ENCODE measurements at regions not wholly inside any gene's neighbourhood (a gene's known extent, or its start where the extent isn't known, plus 50 kb on each side); places are given as distances from the start of the nearest gene placed in this dataset.
"Not testable (repeated sequence)": the region's sequence is repeated elsewhere in the genome, so short reads cannot be mapped to it uniquely, and the experiment has no call there.

DNA sequence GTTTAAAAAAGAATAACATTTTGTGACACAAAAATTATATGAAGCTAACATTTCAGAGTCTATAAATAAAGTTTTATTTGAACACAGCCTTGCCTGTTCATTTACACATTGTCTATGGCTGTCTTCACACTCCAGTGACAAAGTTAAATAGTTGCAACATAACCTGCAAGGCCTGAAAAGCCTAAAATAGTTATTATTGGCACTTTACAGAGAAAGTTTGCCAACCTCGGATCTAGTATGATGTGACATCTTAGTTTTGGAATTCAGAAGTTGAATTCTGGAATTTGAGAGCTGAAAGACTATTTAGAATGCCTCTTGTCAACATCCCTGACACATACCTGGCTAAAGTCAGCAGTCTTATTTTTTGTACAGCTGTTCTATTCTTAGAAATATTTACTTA is 68.3 kb downstream of the DYRK2 start:
- DNase-seq (ENCODE audit: insufficient read length, low spot score) (no peak), FAIRE-seq (no peak)
- TF ChIP-seq TAF1 (IDR thresholded peaks at IDR 0.05; ENCODE audit: low read depth, low read length) (no peak), PAX5 (IDR thresholded peaks at IDR 0.05; ENCODE audit: insufficient read depth, low read length, severe bottlenecking) (no peak), POU2F2 (IDR thresholded peaks at IDR 0.05; ENCODE audit: low read depth, low read length) (no peak), SPI1 (IDR thresholded peaks at IDR 0.05; ENCODE audit: low read depth, low read length) (no peak), POLR2AphosphoS5 (IDR thresholded peaks at IDR 0.05; ENCODE audit: low read depth, low read length) (no peak)

DNA sequence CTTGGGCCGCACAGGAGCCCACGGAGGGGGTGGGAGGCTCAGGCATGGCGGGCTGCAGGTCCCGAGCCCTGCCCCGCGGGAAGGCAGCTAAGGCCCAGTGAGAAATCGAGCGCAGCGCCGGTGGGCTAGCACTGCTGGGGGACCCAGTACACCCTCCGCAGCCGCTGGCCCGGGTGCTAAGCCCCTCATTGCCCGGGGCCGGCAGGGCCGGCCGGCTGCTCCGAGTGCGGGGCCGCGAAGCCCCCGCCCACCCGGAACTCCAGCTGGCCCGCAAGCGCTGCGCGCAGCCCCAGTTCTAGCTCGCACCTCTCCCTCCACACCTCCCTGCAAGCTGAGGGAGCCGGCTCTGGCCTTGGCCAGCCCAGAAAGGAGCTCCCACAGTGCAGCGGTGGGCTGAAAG is 70.8 kb downstream of the DYRK2 start:
- not testable (repeated sequence) for FAIRE-seq; DNase-seq (ENCODE audit: insufficient read length, low spot score)

DNA sequence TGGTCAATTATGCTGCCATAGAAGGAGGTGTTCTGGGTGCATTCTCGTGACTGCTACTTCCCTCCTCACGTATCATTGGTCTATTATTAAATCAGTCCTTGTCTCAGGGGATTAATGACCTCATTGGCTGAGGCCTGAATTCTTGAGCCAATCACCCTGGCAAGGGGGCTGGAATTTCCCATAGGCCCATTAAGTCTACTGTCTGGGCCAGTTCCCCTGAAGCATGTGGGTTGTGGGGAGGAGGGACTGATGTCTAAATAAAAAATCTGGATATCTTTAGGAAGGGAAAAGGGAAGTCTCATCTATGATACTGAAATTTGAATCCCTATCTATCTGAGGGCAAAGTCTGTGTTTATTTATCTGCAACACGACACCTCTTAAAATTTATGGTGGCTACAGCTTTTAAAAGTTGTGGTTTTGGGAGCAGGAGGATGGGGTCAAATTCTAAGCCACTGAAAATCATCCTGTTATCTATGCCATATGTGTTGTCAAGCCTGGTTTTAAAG is 71.9 kb downstream of the DYRK2 start:
- no peak for FAIRE-seq
- no peak for TF ChIP-seq POU2F2 (IDR thresholded peaks at IDR 0.05; ENCODE audit: low read depth, low read length)
- no peak for DNase-seq (ENCODE audit: insufficient read length, low spot score)

DNA sequence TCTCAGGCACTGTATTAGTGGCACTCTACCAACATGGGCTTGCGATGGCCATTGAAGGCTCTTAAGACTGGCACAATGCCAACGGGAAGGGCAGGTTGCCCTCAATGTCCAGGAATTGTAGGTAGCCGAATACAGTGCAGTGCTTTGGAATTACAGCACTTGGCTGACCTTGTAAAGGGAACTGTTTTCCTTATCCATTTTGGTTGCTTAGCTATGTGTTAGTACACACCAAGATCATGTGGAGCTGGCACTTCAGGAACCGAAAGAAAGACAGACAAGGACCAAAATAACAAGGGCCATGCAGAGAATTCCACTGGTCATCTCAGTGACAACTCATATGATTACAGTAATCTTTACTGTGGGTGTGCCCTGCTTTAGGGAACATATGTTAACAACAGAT is 72.7 kb downstream of the DYRK2 start:
- DNase-seq (ENCODE audit: insufficient read length, low spot score) (no peak), FAIRE-seq (no peak)
- TF ChIP-seq PAX5 (IDR thresholded peaks at IDR 0.05; ENCODE audit: insufficient read depth, low read length, severe bottlenecking): no peak
- no peak for TF ChIP-seq SPI1 (IDR thresholded peaks at IDR 0.05; ENCODE audit: low read depth, low read length)
- no peak for TF ChIP-seq POLR2AphosphoS5 (IDR thresholded peaks at IDR 0.05; ENCODE audit: low read depth, low read length)
- no peak for TF ChIP-seq POU2F2 (IDR thresholded peaks at IDR 0.05; ENCODE audit: low read depth, low read length)
- TF ChIP-seq POLR2A (IDR thresholded peaks at IDR 0.05; ENCODE audit: low read depth, low read length): no peak
- no peak for TF ChIP-seq TAF1 (IDR thresholded peaks at IDR 0.05; ENCODE audit: low read depth, low read length)

DNA sequence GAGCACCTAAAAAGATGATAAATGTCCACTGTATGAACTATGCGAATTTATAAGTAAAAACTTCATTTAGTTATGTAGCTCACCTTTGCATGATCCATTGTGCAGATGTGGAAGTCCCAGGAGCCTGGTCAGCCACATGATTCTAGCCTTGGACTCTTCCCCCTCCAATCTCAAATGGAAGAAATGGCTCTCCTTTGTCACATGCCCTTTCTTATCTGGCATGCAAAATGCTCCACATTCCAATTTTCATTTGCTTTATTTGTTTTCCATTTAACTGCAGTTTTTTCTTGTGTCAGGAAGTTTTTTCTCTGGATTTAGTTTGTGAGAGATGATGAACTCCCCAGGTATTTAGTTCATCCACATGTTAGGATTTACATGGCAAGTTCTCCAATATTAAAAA is 73.8 kb downstream of the DYRK2 start:
- FAIRE-seq: no peak
- TF ChIP-seq PAX5 (IDR thresholded peaks at IDR 0.05; ENCODE audit: insufficient read depth, low read length, severe bottlenecking) (no peak), TAF1 (IDR thresholded peaks at IDR 0.05; ENCODE audit: low read depth, low read length) (no peak), POLR2A (IDR thresholded peaks at IDR 0.05; ENCODE audit: low read depth, low read length) (no peak), POU2F2 (IDR thresholded peaks at IDR 0.05; ENCODE audit: low read depth, low read length) (no peak), POLR2AphosphoS5 (IDR thresholded peaks at IDR 0.05; ENCODE audit: low read depth, low read length) (no peak), SPI1 (IDR thresholded peaks at IDR 0.05; ENCODE audit: low read depth, low read length) (no peak)
- no peak for DNase-seq (ENCODE audit: insufficient read length, low spot score)

DNA sequence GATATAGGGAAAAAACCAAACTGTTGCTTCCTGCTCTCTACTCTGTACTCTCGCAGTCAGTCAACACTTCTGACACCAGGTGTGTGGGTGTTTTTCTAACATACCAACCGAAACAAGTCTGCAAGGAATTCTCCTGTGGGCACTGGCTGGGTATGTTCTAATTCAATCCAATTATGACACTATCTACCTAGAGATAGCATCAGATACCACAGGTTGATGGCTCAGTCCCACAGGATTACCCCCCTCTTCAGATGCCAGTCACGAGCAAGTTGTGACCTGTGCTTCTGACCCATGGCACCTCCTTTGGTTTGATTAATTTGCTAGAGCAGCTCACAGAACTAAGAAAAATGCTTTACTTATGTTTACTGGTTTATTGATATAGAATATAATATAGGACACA is 78.3 kb downstream of the DYRK2 start:
- FAIRE-seq (no peak), DNase-seq (ENCODE audit: insufficient read length, low spot score) (no peak)
- TF ChIP-seq POLR2AphosphoS5 (IDR thresholded peaks at IDR 0.05; ENCODE audit: low read depth, low read length) (no peak), POU2F2 (IDR thresholded peaks at IDR 0.05; ENCODE audit: low read depth, low read length) (no peak), POLR2A (IDR thresholded peaks at IDR 0.05; ENCODE audit: low read depth, low read length) (no peak), TAF1 (IDR thresholded peaks at IDR 0.05; ENCODE audit: low read depth, low read length) (no peak), SPI1 (IDR thresholded peaks at IDR 0.05; ENCODE audit: low read depth, low read length) (no peak), PAX5 (IDR thresholded peaks at IDR 0.05; ENCODE audit: insufficient read depth, low read length, severe bottlenecking) (no peak)

DNA sequence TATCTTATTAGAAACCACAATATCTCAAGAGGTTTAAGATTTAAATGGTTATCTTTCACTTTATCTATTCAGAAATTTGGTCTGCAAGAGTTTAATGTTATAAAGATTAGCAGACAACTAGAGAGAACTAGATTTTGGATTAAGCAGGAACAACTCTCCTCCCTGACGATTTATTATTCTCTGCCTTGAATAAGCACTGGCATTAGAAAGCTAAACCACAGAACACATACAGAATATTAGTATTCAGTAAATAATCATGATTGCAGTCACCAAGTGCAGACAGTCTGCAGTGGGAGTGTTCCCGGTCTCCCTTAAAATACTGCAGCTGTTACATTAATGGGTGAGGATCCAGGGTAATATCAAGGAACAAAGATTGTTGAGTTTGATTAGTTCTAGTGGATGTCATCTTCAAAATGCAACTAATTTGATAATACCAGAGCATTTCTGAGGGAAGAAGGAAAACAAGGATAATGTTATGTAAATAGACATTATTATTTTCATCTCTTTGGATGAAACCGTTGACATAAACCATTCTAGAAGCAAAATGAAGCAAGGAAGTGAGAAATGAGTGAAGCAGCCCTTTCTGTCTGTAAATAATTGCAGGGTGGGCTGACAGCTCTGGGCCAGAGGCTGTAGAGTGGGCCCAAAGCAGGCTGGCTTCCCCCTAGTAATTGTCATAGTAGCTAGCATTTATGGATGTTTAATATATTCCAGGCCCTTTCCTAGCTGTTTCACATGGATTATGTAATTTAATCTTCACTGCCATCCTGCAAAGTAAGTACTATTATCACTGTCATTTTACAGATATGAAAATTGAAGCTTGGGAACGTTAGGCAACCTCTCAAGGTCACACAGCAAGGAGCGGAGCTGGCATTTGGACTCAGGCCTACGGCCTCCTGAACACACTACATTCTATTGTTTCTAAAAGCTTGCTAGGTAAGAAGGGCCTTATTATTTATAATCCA is 79.4 kb downstream of the DYRK2 start:
- TF ChIP-seq POLR2AphosphoS5 (IDR thresholded peaks at IDR 0.05; ENCODE audit: low read depth, low read length): no peak
- TF ChIP-seq SPI1 (IDR thresholded peaks at IDR 0.05; ENCODE audit: low read depth, low read length): no peak
- TF ChIP-seq POLR2A (IDR thresholded peaks at IDR 0.05; ENCODE audit: low read depth, low read length): no peak
- no peak for TF ChIP-seq PAX5 (IDR thresholded peaks at IDR 0.05; ENCODE audit: insufficient read depth, low read length, severe bottlenecking)
- no peak for TF ChIP-seq POU2F2 (IDR thresholded peaks at IDR 0.05; ENCODE audit: low read depth, low read length)
- no peak for TF ChIP-seq TAF1 (IDR thresholded peaks at IDR 0.05; ENCODE audit: low read depth, low read length)
- FAIRE-seq (no peak), DNase-seq (ENCODE audit: insufficient read length, low spot score) (no peak)

DNA sequence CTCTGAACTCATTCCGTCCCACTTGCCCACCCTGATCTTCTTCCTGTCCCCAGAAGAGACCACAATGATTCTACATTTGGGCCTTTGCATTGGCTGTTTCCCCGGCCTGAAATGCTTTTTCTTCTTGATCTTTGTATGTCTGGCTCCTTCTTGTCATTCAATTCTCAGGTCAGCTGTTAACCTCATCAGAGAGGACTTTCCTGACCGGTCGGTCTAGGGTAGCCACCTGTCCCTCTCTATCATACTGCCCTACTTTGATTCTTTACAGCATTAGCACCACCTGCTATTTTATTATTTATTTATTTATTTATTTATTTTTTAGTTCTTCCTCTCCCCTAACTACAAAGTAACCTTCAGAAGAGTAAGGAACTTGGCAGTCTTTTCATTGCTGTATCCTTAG is 84.3 kb downstream of the DYRK2 start:
- no peak for FAIRE-seq
- no peak for DNase-seq (ENCODE audit: insufficient read length, low spot score)
- TF ChIP-seq POLR2A (IDR thresholded peaks at IDR 0.05; ENCODE audit: low read depth, low read length) (no peak), PAX5 (IDR thresholded peaks at IDR 0.05; ENCODE audit: insufficient read depth, low read length, severe bottlenecking) (no peak), POLR2AphosphoS5 (IDR thresholded peaks at IDR 0.05; ENCODE audit: low read depth, low read length) (no peak), TAF1 (IDR thresholded peaks at IDR 0.05; ENCODE audit: low read depth, low read length) (no peak), SPI1 (IDR thresholded peaks at IDR 0.05; ENCODE audit: low read depth, low read length) (no peak), POU2F2 (IDR thresholded peaks at IDR 0.05; ENCODE audit: low read depth, low read length) (no peak)

DNA sequence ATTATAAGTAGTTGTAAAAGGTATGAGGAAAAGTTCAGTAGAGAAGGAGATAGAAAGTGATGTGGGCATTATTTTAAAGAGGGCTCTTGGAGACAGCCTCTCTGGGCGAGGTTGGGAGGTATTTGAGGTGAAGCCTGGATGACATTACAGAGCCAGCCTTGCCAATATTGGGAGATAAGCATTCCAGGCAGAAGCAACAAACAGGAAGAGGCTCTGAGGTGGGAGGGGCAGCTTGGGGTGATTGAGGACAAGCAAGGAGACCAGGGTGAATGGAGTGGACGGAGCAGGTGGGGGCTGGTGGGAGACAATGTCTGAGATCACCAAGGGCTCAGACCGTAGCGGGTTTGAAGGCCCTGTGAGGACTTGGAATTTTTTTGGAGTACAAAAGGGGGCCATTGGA is 87.3 kb downstream of the DYRK2 start:
- TF ChIP-seq TAF1 (IDR thresholded peaks at IDR 0.05; ENCODE audit: low read depth, low read length) (no peak), POLR2AphosphoS5 (IDR thresholded peaks at IDR 0.05; ENCODE audit: low read depth, low read length) (no peak), POU2F2 (IDR thresholded peaks at IDR 0.05; ENCODE audit: low read depth, low read length) (no peak), SPI1 (IDR thresholded peaks at IDR 0.05; ENCODE audit: low read depth, low read length) (no peak), PAX5 (IDR thresholded peaks at IDR 0.05; ENCODE audit: insufficient read depth, low read length, severe bottlenecking) (no peak), POLR2A (IDR thresholded peaks at IDR 0.05; ENCODE audit: low read depth, low read length) (no peak)
- DNase-seq (ENCODE audit: insufficient read length, low spot score): no peak
- FAIRE-seq: no peak

DNA sequence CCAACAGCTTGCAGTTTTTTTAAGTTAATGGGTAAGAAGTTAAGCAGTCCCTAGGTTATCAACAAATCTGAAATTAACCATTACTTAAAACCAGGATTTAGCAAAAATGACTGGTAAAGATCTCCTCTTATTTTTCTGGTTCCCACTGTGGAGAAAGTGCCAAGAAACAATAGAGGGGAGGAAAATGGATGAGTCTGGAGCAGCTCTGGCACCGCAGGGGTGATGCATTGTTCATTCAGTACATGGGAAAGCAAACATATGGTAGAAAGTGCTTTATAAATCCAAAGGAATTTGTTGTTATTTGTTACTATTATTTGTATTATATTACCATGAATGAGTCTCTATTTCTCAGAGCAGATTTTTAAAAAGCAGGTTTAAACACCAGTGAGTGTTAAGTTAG is 92.2 kb downstream of the DYRK2 start:
- FAIRE-seq (no peak), DNase-seq (ENCODE audit: insufficient read length, low spot score) (no peak)
- TF ChIP-seq POLR2AphosphoS5 (IDR thresholded peaks at IDR 0.05; ENCODE audit: low read depth, low read length) (no peak), TAF1 (IDR thresholded peaks at IDR 0.05; ENCODE audit: low read depth, low read length) (no peak), PAX5 (IDR thresholded peaks at IDR 0.05; ENCODE audit: insufficient read depth, low read length, severe bottlenecking) (no peak), SPI1 (IDR thresholded peaks at IDR 0.05; ENCODE audit: low read depth, low read length) (no peak)
